Pancreas (tissue), 10 donors: ENCODE measurements at regions not wholly inside any gene's neighbourhood (a gene's known extent, or its start where the extent isn't known, plus 50 kb on each side); places are given as distances from the start of the nearest gene placed in this dataset.
A peak's percentile ranks its signal among the peaks of the same experiment; 100 is the strongest.

ENCODE experiments used
- ATAC-seq, 4 donors: fragments of 200-7000 bp; cut with Tn5 transposase; one replicate each; pipeline versions ENCODE4 v1.8.0 to v1.9.1; 2020; ENCODE audit warnings: mild to moderate bottlenecking in 4 of 4, moderate library complexity in 4 of 4
- DNase-seq, 6 donors: peaks; one replicate each; pipeline ENCODE4 v3.0.0-alpha.2; 2020
- FAIRE-seq: peaks from 2 replicates; lab custom pipeline; 2012; peaks lifted over from hg19 to GRCh38; lab: Jason Lieb, UNC
- H3K27ac ChIP-seq, 4 donors: fragments of 200-600 bp; sonication (generic); 1 replicate in 3 of 4; 2 replicates in 1 of 4; pipeline versions ENCODE4 v1.5.0 to v1.8.0; 2020
- H3K27me3 ChIP-seq, 4 donors: fragments of 200-600 bp; one replicate each; pipeline ENCODE4 v1.8.0; 2021
- H3K36me3 ChIP-seq, 3 donors: fragments of 200-600 bp; sonication (generic) in 1 of 3; one replicate each; pipeline versions ENCODE4 v1.5.0 to v1.8.0; 2020 to 2021
- H3K4me1 ChIP-seq, 3 donors: fragments of 200-600 bp; one replicate each; pipeline ENCODE4 v1.8.0; 2021
- H3K4me3 ChIP-seq, 4 donors: fragments of 200-600 bp; sonication (generic) in 2 of 4; one replicate each; pipeline versions ENCODE4 v1.5.0 to v1.8.0; 2020 to 2021
- H3K9me3 ChIP-seq, 4 donors: fragments of 200-600 bp; one replicate each; pipeline ENCODE4 v1.8.0; 2021
- CTCF ChIP-seq, 4 donors: fragments of 200-600 bp; sonication (generic) in 3 of 4; IDR thresholded peaks; one replicate each; pipeline versions ENCODE4 v1.5.0 to v1.8.0; 2021; ENCODE audit warnings: antibody characterized with exemption in 4 of 4
- WGBS, 2 donors: extraction: QIAGEN DNeasy Blood & Tissue Kit; methylation state at CpG; one replicate each; pipeline ENCODE4 v1.1.7; 2013; 5-methylcytosine and 5-hydroxymethylcytosine counted together
- intact Hi-C, 3 donors: fragments of 100-400 bp; cut with DNase I; formaldehyde crosslinking; loops; one replicate each; pipeline versions ENCODE4 v1.11.1 to v1.14.2; 2022
- donor health status: healthy with polysubstance abuse.
- donor health status: DM: no; HTN: no; CAD: no; lungs with moderate emphysema.
- donor health status: DM: no; HTN: no; CAD: no.
- donor health status: control.
- donor health status: control.
- donor health status: Bipolar disorder and iron deficiency.
- donor health status: DM: yes; HTN: yes; CAD: no.
- donor health status: DM: no; HTN: no; CAD: no.
- donor health status: DM: no; HTN: no; CAD: no.
- donor health status: DM: yes; HTN: yes; CAD: no.

GRCh38 chr2:66688951-66689350, 254.0 kb downstream of the MEIS1 start:
- H3K27me3 ChIP-seq, result no peaks in the 10 kb centered on the region
- intact Hi-C loops, result no loop called here

GRCh38 chr2:66689456-66690051, 254.6 kb downstream of the MEIS1 start:
- ATAC-seq (peak in 3 of 4 donors; percentile 51 to 74 (median 52)), FAIRE-seq (no peak), DNase-seq (no peak)
- H3K27me3 ChIP-seq, result no peaks in the 10 kb centered on the region
- no peak overlapping the region for H3K4me3 ChIP-seq
- no peaks in the 10 kb centered on the region for H3K9me3 ChIP-seq
- TF ChIP-seq CTCF (IDR thresholded peaks at IDR 0.05), result no peak
- WGBS, 2 donors, result 48 to 51% methylated on average over 5 of the region's 5 CpGs
- peak overlapping the region in 1 of 4 donors; percentile 2 for H3K27ac ChIP-seq
- H3K4me1 ChIP-seq, result no peaks in the 10 kb centered on the region
- intact Hi-C loops, result no loop called here
- no peaks in the 10 kb centered on the region for H3K36me3 ChIP-seq

More at GRCh38 chr2:66688951-66689350, 254.0 kb downstream of the MEIS1 start:
- no peaks in the 10 kb centered on the region for H3K9me3 ChIP-seq
- ATAC-seq (no peak), FAIRE-seq (no peak), DNase-seq (no peak)
- no peak overlapping the region for H3K4me3 ChIP-seq
- TF ChIP-seq CTCF (IDR thresholded peaks at IDR 0.05), result no peak
- peaks cover 0 to 3% (median 0%) of the 10 kb centered on the region in 3 donors for H3K4me1 ChIP-seq
- no peaks in the 10 kb centered on the region for H3K36me3 ChIP-seq
- 92 to 94% methylated on average over 8 of the region's 8 CpGs for WGBS, 2 donors
- no peak overlapping the region for H3K27ac ChIP-seq

GRCh38 chr2:66691031-66691965, 256.4 kb downstream of the MEIS1 start:
- H3K4me3 ChIP-seq, result no peak overlapping the region

GRCh38 chr2:66692521-66693054, 257.7 kb downstream of the MEIS1 start:
- 88 to 91% methylated on average over 7 of the region's 7 CpGs for WGBS, 2 donors
- no peaks in the 10 kb centered on the region for H3K9me3 ChIP-seq
- ATAC-seq (no peak), FAIRE-seq (peak; percentile 64), DNase-seq (no peak)
- intact Hi-C loops, result no loop called here
- no peak for TF ChIP-seq CTCF (IDR thresholded peaks at IDR 0.05)
- no peaks in the 10 kb centered on the region for H3K27me3 ChIP-seq
- H3K4me1 ChIP-seq, result no peaks in the 10 kb centered on the region
- H3K36me3 ChIP-seq, result no peaks in the 10 kb centered on the region
- H3K27ac ChIP-seq, result no peak overlapping the region
- H3K4me3 ChIP-seq, result no peak overlapping the region

More at GRCh38 chr2:66691031-66691965, 256.4 kb downstream of the MEIS1 start:
- Histone ChIP-seq H3K4me1 (no peaks in the 10 kb centered on the region), H3K36me3 (no peaks in the 10 kb centered on the region), H3K27me3 (no peaks in the 10 kb centered on the region), H3K27ac (no peak overlapping the region), H3K9me3 (no peaks in the 10 kb centered on the region)
- 84 to 86% methylated on average over 10 of the region's 10 CpGs for WGBS, 2 donors
- DNase-seq (no peak), FAIRE-seq (peak; percentile 13), ATAC-seq (no peak)
- intact Hi-C loops, result no loop called here
- TF ChIP-seq CTCF (IDR thresholded peaks at IDR 0.05), result no peak
